Upper lobe of left lung (tissue), 6 donors: ENCODE measurements at regions not wholly inside any gene's neighbourhood (a gene's known extent, or its start where the extent isn't known, plus 50 kb on each side); places are given as distances from the start of the nearest gene placed in this dataset.

Source experiments
- ATAC-seq, 2 donors: fragments of 200-7000 bp; cut with Tn5 transposase; one replicate each; pipeline ENCODE4 v1.9.1; 2022; ENCODE audit warnings: mild to moderate bottlenecking in 2 of 2, moderate library complexity in 2 of 2; ENCODE audit not compliant: low FRiP score in 2 of 2
- DNase-seq, 2 donors: peaks; one replicate each; pipeline ENCODE4 v3.0.0-alpha.2; 2019 to 2020
- H3K27ac ChIP-seq, 4 donors: fragments of 200-600 bp; sonication (generic); one replicate each; pipeline ENCODE4 v1.5.1; 2016 to 2019
- H3K27me3 ChIP-seq, 4 donors: fragments of 200-600 bp; sonication (generic); one replicate each; pipeline ENCODE4 v1.5.1; 2017 to 2019
- H3K36me3 ChIP-seq, 4 donors: fragments of 200-600 bp; sonication (generic); one replicate each; pipeline ENCODE4 v1.5.1; 2016 to 2019
- H3K4me1 ChIP-seq, 4 donors: fragments of 200-600 bp; sonication (generic); one replicate each; pipeline ENCODE4 v1.5.1; 2018 to 2019
- H3K4me3 ChIP-seq, 4 donors: fragments of 200-600 bp; sonication (generic); one replicate each; pipeline ENCODE4 v1.5.1; 2017 to 2019; ENCODE audit warnings: mild to moderate bottlenecking in 2 of 4, moderate library complexity in 1 of 4
- H3K9me3 ChIP-seq, 4 donors: fragments of 200-600 bp; sonication (generic); one replicate each; pipeline ENCODE4 v1.5.1; 2018 to 2019
- CTCF ChIP-seq, 6 experiments: fragments of 450-650 bp in 4 of 6; fragments of 200-600 bp in 2 of 6; sonication (generic) in 2 of 6; IDR thresholded peaks; one replicate each; pipeline ENCODE4 v1.5.1; 2016 to 2019; ENCODE audit warnings: antibody characterized with exemption in 6 of 6
- EP300 ChIP-seq, 4 donors: sonication (generic); formaldehyde crosslinking; IDR thresholded peaks; one replicate each; pipeline ENCODE4 v1.5.1; 2017; ENCODE audit warnings: antibody characterized with exemption in 4 of 4, control low read depth in 2 of 4
- POLR2A ChIP-seq, 4 donors: fragments of 450-650 bp; IDR thresholded peaks; one replicate each; pipeline ENCODE4 v1.5.1; 2016 to 2017; ENCODE audit warnings: antibody characterized with exemption in 4 of 4, mild to moderate bottlenecking in 2 of 4
- POLR2AphosphoS5 ChIP-seq, 2 donors: sonication (generic); formaldehyde crosslinking; IDR thresholded peaks; one replicate each; pipeline ENCODE4 v1.5.1; 2017; ENCODE audit warnings: antibody characterized with exemption in 2 of 2
- WGBS, 2 donors: methylation state at CpG; one replicate each; pipeline ENCODE4 v1.1.5; 2017 to 2018; 5-methylcytosine and 5-hydroxymethylcytosine counted together
- donor health status: DM: no; HTN: no; CAD: no; lungs with moderate emphysema.
- donor health status: DM: no; HTN: yes; CAD: no; lungs with severe emphysema.

- DNase-seq: no peak
- TF ChIP-seq EP300 (IDR thresholded peaks at IDR 0.05): no peak
- TF ChIP-seq CTCF (IDR thresholded peaks at IDR 0.05): no peak
- no peak for TF ChIP-seq POLR2A (IDR thresholded peaks at IDR 0.05)
- TF ChIP-seq POLR2AphosphoS5 (IDR thresholded peaks at IDR 0.05): no peak
- WGBS, 2 donors: 86 to 89% methylated on average over 2 of the region's 2 CpGs
These were observed 362.7 kb upstream of the SASH1 start for GRCh38 chr6:147979966-147980365.

GRCh38 chr6:147983581-147984366, 358.9 kb upstream of the SASH1 start:
- no peak overlapping the region for H3K4me3 ChIP-seq
- H3K27ac ChIP-seq: no peak overlapping the region
- no peaks in the 10 kb centered on the region for H3K36me3 ChIP-seq
- H3K4me1 ChIP-seq: no peaks in the 10 kb centered on the region
- WGBS, 2 donors: 62 to 72% methylated on average over 6 of the region's 6 CpGs
- ATAC-seq (no peak), DNase-seq (no peak)
- no peaks in the 10 kb centered on the region for H3K9me3 ChIP-seq
- H3K27me3 ChIP-seq: no peaks in the 10 kb centered on the region
- no peak for TF ChIP-seq POLR2AphosphoS5 (IDR thresholded peaks at IDR 0.05)
- no peak for TF ChIP-seq EP300 (IDR thresholded peaks at IDR 0.05)
- TF ChIP-seq POLR2A (IDR thresholded peaks at IDR 0.05): no peak

More at GRCh38 chr6:147979966-147980365, 362.7 kb upstream of the SASH1 start:
- Histone ChIP-seq H3K27me3 (no peaks in the 10 kb centered on the region), H3K9me3 (no peaks in the 10 kb centered on the region), H3K4me3 (no peak overlapping the region), H3K27ac (no peak overlapping the region), H3K36me3 (no peaks in the 10 kb centered on the region), H3K4me1 (peaks cover 0 to 4% (median 0%) of the 10 kb centered on the region in 4 donors)
- no peak for ATAC-seq

- WGBS, 2 donors: 59 to 61% methylated on average over 3 of the region's 3 CpGs
- no peaks in the 10 kb centered on the region for H3K4me1 ChIP-seq
- DNase-seq: no peak
- no peaks in the 10 kb centered on the region for H3K36me3 ChIP-seq
- ATAC-seq: no peak
- TF ChIP-seq EP300 (IDR thresholded peaks at IDR 0.05) (no peak), CTCF (IDR thresholded peaks at IDR 0.05) (no peak), POLR2A (IDR thresholded peaks at IDR 0.05) (no peak), POLR2AphosphoS5 (IDR thresholded peaks at IDR 0.05) (no peak)
- H3K4me3 ChIP-seq: no peak overlapping the region
- H3K27ac ChIP-seq: no peak overlapping the region
- no peaks in the 10 kb centered on the region for H3K27me3 ChIP-seq
- no peaks in the 10 kb centered on the region for H3K9me3 ChIP-seq
These were observed 355.8 kb upstream of the SASH1 start for GRCh38 chr6:147986846-147987245.

GRCh38 chr6:147990159-147990558, 352.5 kb upstream of the SASH1 start:
- ATAC-seq (no peak), DNase-seq (no peak)
- H3K36me3 ChIP-seq: no peaks in the 10 kb centered on the region
- TF ChIP-seq EP300 (IDR thresholded peaks at IDR 0.05): no peak
- H3K4me1 ChIP-seq: no peaks in the 10 kb centered on the region
- H3K27ac ChIP-seq: no peak overlapping the region
- H3K9me3 ChIP-seq: no peaks in the 10 kb centered on the region
- H3K27me3 ChIP-seq: no peaks in the 10 kb centered on the region
- 95 to 98% methylated on average over 2 of the region's 2 CpGs for WGBS, 2 donors
- no peak overlapping the region for H3K4me3 ChIP-seq

DNA sequence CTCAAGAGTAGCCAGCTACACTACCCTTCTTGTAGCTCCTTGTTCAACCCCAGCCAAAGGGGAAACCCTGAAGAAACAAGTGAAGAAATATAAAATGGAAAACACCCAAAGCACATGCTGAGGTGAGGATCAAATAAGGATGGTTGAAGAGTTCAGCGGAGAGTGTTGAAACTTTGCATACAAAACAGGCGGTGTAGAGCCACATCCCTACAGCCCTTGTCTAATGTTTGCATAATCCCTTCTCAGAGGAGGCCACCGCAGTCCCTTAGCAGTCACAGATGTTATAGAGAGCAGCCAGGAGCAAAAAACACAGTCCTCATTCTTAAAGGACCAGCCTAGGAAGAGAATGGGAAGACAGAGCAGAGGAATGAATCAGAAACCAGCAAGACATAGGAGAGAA, 350.7 kb upstream of the SASH1 start:
- WGBS, 2 donors: 77 to 90% methylated on average over 3 of the region's 3 CpGs
- H3K27ac ChIP-seq: no peak overlapping the region
- no peaks in the 10 kb centered on the region for H3K36me3 ChIP-seq
- ATAC-seq (no peak), DNase-seq (no peak)
- no peaks in the 10 kb centered on the region for H3K4me1 ChIP-seq
- TF ChIP-seq EP300 (IDR thresholded peaks at IDR 0.05): no peak
- no peak for TF ChIP-seq CTCF (IDR thresholded peaks at IDR 0.05)
- no peak for TF ChIP-seq POLR2AphosphoS5 (IDR thresholded peaks at IDR 0.05)
- no peak for TF ChIP-seq POLR2A (IDR thresholded peaks at IDR 0.05)
- no peak overlapping the region for H3K4me3 ChIP-seq
- H3K9me3 ChIP-seq: no peaks in the 10 kb centered on the region
- no peaks in the 10 kb centered on the region for H3K27me3 ChIP-seq

DNA sequence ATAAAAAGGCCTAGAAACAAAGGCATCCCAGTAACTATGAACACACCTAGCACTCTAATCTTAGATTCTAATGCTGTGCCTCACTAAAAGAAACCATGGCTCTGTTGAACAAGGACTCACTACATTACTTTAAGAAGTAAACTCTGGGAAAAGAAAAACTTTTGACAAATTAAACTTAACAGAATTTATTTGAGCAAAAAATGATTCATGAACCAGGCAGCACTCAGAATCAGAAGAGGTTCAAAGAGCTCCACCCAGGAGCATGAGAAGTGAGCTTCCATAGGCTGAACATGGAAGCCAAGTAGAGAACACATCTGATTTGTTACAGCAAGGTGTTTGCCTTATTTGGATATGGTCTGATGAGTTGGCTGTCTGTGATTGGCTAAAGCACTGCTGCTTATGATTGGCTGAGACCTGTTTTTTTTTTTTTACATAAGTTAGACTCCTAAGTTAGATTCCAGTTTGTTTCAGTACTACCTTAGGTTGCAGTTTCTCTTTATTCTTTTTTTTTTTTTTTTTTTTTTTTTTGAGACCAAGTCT, 343.6 kb upstream of the SASH1 start:
- Histone ChIP-seq H3K27me3 (no peaks in the 10 kb centered on the region), H3K4me3 (no peak overlapping the region)
- TF ChIP-seq POLR2AphosphoS5 (IDR thresholded peaks at IDR 0.05): no peak
- TF ChIP-seq CTCF (IDR thresholded peaks at IDR 0.05): no peak
- TF ChIP-seq POLR2A (IDR thresholded peaks at IDR 0.05): no peak
- no peak for TF ChIP-seq EP300 (IDR thresholded peaks at IDR 0.05)

More for the DNA sequence above, 343.6 kb upstream of the SASH1 start:
- H3K36me3 ChIP-seq: no peaks in the 10 kb centered on the region
- no peaks in the 10 kb centered on the region for H3K9me3 ChIP-seq
- H3K27ac ChIP-seq: no peak overlapping the region
- DNase-seq: no peak
- no peaks in the 10 kb centered on the region for H3K4me1 ChIP-seq
- ATAC-seq: no peak
